HG03575 (cell line): ENCODE measurements at regions not wholly inside any gene's neighbourhood (a gene's known extent, or its start where the extent isn't known, plus 50 kb on each side); places are given as distances from the start of the nearest gene placed in this dataset.

Source experiments
- ATAC-seq: cut with Tn5 transposase; IDR thresholded peaks from one replicate; pipeline ENCODE4 v1.9.1; 2021; ENCODE audit not compliant: unreplicated experiment, insufficient number of reproducible peaks, low FRiP score; ENCODE audit errors: extremely low read depth

GRCh38 chr5:125262782-125263181 lies 516.3 kb upstream of the ZNF608 start:
- ATAC-seq = no peak

GRCh38 chr5:125263356-125263755 lies 516.9 kb upstream of the ZNF608 start:
- ATAC-seq = no peak

- ATAC-seq = no peak
These were observed 519.7 kb upstream of the ZNF608 start for GRCh38 chr5:125266106-125266505.

- ATAC-seq = no peak
These were observed 521.3 kb upstream of the ZNF608 start for GRCh38 chr5:125267636-125268248.

GRCh38 chr5:125269926-125270325 lies 523.5 kb upstream of the ZNF608 start:
- no peak for ATAC-seq

GRCh38 chr5:125272357-125272756 lies 525.9 kb upstream of the ZNF608 start:
- ATAC-seq = no peak

- no peak for ATAC-seq
These were observed 527.8 kb upstream of the ZNF608 start for GRCh38 chr5:125274211-125274610.

- ATAC-seq = no peak
These were observed 528.7 kb upstream of the ZNF608 start for GRCh38 chr5:125274938-125275724.

- ATAC-seq = no peak
These were observed 529.3 kb upstream of the ZNF608 start for GRCh38 chr5:125275725-125276090.

GRCh38 chr5:125276096-125276495 lies 529.7 kb upstream of the ZNF608 start:
- no peak for ATAC-seq

GRCh38 chr5:125277494-125278154 lies 531.2 kb upstream of the ZNF608 start:
- ATAC-seq = no peak

- ATAC-seq = no peak
These were observed 532.3 kb upstream of the ZNF608 start for GRCh38 chr5:125278711-125279110.

GRCh38 chr5:125281667-125282066 lies 535.2 kb upstream of the ZNF608 start:
- ATAC-seq = no peak

GRCh38 chr5:125283372-125283771 lies 536.9 kb upstream of the ZNF608 start:
- ATAC-seq = no peak

- no peak for ATAC-seq
These were observed 539.8 kb upstream of the ZNF608 start for GRCh38 chr5:125286271-125286670.

- ATAC-seq = no peak
These were observed 543.2 kb upstream of the ZNF608 start for GRCh38 chr5:125289606-125290005.

- no peak for ATAC-seq
These were observed 544.5 kb upstream of the ZNF608 start for GRCh38 chr5:125290935-125291334.

GRCh38 chr5:125291447-125291846 lies 545.0 kb upstream of the ZNF608 start:
- no peak for ATAC-seq

- no peak for ATAC-seq
These were observed 546.8 kb upstream of the ZNF608 start for GRCh38 chr5:125293223-125293622.

- ATAC-seq = no peak
These were observed 547.3 kb upstream of the ZNF608 start for GRCh38 chr5:125293726-125294125.
